T47D (cell line): ENCODE measurements at regions not wholly inside any gene's neighbourhood (a gene's known extent, or its start where the extent isn't known, plus 50 kb on each side); places are given as distances from the start of the nearest gene placed in this dataset.

Experiments
- DNase-seq, 2 experiments: peaks; one replicate each; pipeline versions ENCODE4 v3.0.0 to v3.0.0-alpha.2; 2011 to 2012; ENCODE audit warnings: low read depth in 1 of 2, low spot score in 1 of 2
- JUND ChIP-seq: IDR thresholded peaks from 2 replicates; pipeline ENCODE4 v1.6.1; 2012; ENCODE audit warnings: low read depth
- in situ Hi-C: cut with HindIII; loops from 2 replicates; pipeline ENCODE4 v1.10.0; 2016; ENCODE audit warnings: low sequenced_read_pairs, low pct_unique_long_range_greater_than_20kb

DNA sequence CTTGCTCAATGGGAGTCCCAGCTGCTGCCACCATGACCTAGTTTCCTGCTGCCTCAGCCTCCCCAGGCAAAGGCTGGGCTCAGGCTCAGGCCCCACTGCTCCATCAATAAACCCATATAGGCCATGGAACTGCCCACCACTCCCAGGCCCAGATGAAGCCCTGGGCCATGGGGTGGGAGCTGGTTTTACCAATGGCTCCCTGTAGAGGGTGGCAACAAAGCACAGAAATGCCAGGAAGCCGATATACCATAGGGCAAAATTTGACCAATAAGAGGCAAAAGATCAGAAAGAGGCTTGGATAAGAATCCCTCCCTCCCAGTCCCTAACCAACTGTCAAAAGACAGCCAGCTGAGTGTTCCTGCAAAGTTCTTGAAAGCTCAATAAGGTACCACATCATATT is 101.8 kb upstream of the DOCK1 start:
- in situ Hi-C loops, result no loop called here
- DNase-seq, result no peak
- TF ChIP-seq JUND, result no peak

DNA sequence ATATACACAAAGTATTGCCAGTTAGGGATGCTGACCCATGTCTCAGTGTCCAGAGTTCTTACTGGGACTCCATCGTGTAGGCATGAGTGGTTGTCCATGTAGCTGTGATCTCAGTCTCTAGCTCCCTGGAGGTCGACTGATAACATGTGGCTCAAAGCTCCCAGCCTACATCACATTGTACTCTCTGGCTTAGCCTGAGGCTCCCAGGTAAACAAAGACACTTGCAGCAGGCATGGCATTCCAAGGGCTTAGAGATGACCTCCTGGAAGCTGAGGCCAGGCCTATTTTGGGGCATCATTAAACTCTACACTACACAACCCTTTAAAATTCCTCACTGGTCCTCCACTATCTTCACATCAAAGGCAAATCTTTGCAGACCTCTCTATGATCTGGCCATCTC is 100.8 kb upstream of the DOCK1 start:
- no peak for DNase-seq
- TF ChIP-seq JUND, result no peak
- in situ Hi-C loops, result no loop called here

DNA sequence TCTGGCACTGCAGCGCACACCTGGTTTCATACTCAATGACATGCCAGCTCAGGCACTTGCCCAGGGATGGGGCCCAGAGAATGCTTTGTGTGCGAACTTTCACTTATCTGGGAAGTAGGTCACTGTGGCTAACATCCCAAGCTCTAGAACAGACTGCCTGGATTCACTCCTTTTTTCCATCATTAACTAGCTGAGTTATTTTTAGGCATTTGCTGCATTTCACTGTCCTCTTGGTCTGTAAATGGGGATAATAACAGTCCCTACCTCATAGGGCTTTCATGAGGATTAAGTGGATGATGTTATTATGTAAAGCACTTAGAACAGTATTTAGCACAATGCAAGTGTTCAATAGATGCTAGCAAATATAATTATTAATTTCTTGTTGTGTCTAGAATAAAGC is 98.7 kb upstream of the DOCK1 start:
- DNase-seq, result no peak
- no peak for TF ChIP-seq JUND
- in situ Hi-C loops, result no loop called here

DNA sequence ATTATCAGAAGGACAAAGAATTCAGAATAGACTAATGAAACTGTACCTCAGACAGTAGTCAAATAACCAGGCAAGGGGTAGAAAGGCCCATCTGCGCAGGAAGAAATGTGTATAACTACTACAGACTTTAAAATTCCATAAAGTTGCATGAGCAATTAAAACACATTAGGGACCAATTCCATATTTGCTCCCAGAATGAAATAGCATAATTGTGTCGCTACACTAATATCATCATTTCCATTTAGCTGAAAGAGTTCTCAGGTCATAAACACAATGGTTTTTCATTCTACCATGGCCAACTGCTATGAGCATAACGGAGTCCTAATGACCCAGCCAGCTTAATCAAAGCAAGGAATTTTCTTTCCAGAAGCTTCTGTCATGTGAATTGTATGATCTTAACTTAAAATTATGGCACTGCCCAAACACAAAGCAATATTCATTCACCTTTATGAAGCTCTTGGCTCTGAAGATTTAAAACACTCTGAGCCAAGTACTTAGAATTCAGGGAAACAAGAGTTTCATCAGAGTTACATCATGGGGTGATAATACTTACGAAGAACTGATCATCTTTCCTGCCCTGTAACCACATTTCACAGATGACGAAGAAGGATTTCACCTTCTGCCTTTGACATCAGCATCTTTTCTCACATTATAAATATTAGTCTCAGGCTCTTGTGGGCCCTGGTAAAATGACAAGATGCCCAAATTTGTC is 98.1 kb upstream of the DOCK1 start:
- TF ChIP-seq JUND, result no peak
- no peak for DNase-seq
- in situ Hi-C loops, result no loop called here

- no peak for TF ChIP-seq JUND
- DNase-seq, result no peak
- in situ Hi-C loops, result no loop called here
These were observed 97.1 kb upstream of the DOCK1 start for GRCh38 chr10:126808103-126808502.

DNA sequence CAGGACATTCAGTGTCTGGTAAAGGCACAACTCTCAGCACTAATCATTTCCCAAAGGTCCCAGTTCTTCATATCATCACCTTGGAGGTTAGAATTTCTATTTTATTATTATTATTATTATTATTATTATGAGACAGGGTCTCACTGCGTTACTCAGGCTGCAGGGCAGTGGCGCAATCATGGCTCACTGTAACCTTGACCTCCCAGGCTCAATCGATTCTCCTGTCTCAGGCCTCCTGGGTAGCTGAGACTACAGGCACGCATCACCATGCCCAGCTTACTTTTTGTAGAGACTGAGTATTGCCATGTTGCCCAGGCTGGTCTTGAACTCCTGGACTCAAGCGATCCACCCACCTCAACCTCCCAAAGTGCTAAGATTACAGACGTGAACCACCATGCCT is 91.8 kb upstream of the DOCK1 start:
- no peak for DNase-seq
- in situ Hi-C loops, result no loop called here
- TF ChIP-seq JUND, result no peak

DNA sequence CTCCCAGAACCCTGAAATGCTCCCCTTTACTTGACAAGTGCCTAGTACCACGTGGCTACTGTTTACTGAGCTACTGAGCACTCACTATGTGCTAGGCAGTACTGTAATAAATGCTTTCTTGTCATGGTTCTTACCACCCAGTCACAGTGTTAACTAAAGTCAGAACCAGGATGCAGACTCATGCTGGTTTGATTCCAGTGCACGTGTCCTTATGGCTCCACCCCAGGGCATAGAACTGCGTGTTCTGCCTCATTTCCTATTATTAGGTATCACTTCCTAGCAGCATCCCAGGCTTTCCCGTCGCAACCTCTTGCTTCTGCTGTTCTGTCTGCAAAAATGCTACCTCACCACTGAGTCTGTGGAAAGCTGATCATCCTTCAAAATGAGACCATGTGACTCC is 71.7 kb upstream of the DOCK1 start:
- in situ Hi-C loops, result no loop called here
- no peak for TF ChIP-seq JUND
- DNase-seq, result no peak

- no peak for TF ChIP-seq JUND
- in situ Hi-C loops, result no loop called here
- no peak for DNase-seq
These were observed 69.2 kb upstream of the DOCK1 start for GRCh38 chr10:126836009-126836408.

GRCh38 chr10:126838316-126838715 is 66.9 kb upstream of the DOCK1 start:
- in situ Hi-C loops, result no loop called here
- no peak for TF ChIP-seq JUND
- DNase-seq, result no peak

DNA sequence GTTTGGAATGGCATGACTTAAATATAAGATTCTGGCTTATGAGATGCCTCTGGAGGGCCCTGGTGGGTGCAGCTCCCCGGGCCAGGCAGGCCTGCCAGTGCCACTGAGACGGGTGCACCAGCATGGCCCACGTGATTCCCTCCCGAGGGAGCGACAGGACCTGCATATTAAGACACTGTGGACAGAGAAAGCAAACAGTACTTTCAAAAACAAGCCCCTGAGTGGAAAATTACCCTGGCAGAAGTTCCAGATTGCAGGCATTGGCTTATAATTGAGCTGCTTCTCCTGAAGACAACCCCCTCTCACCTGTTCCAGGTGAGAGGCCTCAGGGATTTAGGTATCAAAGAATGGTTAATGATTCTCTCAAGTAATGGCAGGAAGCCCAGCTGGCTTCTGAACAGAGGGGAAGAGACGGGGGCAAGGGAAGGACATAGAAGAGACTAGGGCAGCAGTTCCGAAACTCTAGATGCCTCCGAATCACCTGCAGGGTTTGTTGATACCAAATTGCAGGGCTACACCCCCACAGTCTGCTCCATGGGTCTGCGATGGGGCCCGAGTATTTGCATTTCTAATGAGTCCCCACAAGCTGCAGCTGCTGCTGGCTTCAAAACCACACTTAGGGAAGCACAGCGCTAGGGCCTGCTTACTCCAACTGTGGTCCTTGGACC is 66.0 kb upstream of the DOCK1 start:
- in situ Hi-C loops, result no loop called here
- no peak for DNase-seq
- no peak for TF ChIP-seq JUND

- DNase-seq, result no peak
- TF ChIP-seq JUND, result no peak
- in situ Hi-C loops, result no loop called here
These were observed 64.6 kb upstream of the DOCK1 start for GRCh38 chr10:126840576-126841135.

- in situ Hi-C loops, result no loop called here
- DNase-seq, result no peak
- no peak for TF ChIP-seq JUND
These were observed 63.8 kb upstream of the DOCK1 start for GRCh38 chr10:126841341-126841895.

DNA sequence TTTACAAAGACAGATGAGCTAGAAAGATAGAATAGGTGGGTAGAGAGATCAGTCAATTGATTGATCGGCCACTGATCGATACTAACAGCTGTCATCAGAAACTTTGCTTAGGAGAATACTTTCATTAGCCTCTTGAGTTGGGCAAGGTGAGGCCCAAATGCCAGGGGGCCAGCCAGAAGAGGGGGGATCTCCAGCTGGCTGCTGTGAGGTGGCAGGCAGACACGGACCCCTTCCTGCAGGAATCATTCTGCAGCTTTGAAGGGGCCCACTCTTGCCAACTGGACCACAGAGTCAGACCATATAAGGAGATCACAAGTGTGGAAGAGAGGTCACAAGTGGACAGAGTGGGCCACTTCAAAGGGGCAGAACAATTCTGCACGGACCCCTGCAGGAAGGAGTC is 62.9 kb upstream of the DOCK1 start:
- in situ Hi-C loops, result no loop called here
- TF ChIP-seq JUND, result no peak
- DNase-seq, result no peak
